ENCODE measurements at regions not wholly inside any gene's neighbourhood (a gene's known extent, or its start where the extent isn't known, plus 50 kb on each side); places are given as distances from the start of the nearest gene placed in this dataset.
A peak's percentile ranks its signal among the peaks of the same experiment; 100 is the strongest.
"Not testable (repeated sequence)": the region's sequence is repeated elsewhere in the genome, so short reads cannot be mapped to it uniquely, and the experiment has no call there.

DNA sequence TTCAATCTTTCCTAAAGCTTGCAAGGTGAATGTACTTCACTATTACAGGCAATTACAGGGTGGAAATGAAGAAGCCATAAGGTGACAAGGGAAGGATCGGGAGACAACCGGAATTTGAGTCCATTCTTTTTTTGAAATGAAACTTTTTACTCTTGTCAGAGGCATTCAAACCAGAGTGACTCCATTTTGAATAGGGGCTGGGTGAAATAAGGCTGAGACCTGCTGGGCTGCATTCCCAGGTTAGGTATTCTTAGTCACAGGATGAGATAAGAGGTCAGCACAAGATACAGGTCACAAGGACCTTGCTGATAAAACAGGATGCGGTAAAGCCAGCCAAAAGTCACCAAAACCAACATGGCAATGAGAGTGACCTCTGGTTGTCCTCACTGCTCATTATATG is 363.3 kb downstream of the TYW1 start:
- no peak for DNase-seq (ENCODE audit: low read depth)

DNA sequence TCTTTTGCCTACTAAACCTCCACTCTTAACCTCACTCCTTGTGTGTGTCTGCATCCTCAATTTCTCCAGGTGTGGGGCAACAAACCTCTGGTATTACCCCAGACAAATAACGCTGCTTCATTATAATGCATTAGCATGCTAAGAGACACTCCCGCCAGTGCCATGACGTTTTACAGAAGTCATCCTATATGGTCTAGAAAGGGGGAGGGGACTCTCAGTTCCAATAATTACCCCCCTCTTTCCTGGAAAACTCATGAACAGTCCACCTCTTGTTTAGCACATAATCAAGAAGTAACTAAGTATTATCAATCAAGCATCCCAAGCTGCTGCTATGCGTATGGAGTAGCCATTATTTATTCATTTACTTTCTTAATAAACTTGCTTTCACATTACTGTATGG is 364.5 kb downstream of the TYW1 start:
- DNase-seq (ENCODE audit: low read depth) = no peak

DNA sequence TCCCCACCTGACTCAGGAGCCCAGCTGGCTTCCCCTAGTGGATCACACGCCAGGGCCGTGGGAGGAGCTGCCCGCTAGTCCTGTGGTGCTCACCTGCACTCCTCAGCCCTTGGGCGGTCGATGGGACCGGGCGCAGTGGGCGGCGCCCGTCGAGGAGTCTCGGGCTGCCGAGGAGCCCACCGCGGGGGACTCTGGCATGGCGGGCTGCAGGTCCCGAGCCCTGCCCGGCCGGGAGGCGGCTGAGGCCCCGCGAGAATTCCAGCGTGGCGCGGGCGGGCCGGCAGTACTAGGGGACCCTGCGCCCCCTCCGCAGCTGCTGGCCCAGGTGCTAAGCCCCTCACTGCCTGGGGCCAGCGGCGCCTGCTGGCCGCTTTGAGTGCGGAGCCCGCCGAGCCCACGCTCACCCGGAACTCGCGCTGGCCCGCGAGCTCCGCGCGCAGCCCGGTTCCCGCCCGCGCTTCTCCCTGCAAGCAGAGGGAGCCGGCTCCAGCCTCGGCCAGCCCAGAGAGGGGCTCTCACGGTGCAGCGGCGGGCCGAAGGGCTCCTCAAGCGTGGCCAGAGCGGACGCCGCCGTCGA is 367.9 kb downstream of the TYW1 start:
- no peak for DNase-seq (ENCODE audit: low read depth)

DNA sequence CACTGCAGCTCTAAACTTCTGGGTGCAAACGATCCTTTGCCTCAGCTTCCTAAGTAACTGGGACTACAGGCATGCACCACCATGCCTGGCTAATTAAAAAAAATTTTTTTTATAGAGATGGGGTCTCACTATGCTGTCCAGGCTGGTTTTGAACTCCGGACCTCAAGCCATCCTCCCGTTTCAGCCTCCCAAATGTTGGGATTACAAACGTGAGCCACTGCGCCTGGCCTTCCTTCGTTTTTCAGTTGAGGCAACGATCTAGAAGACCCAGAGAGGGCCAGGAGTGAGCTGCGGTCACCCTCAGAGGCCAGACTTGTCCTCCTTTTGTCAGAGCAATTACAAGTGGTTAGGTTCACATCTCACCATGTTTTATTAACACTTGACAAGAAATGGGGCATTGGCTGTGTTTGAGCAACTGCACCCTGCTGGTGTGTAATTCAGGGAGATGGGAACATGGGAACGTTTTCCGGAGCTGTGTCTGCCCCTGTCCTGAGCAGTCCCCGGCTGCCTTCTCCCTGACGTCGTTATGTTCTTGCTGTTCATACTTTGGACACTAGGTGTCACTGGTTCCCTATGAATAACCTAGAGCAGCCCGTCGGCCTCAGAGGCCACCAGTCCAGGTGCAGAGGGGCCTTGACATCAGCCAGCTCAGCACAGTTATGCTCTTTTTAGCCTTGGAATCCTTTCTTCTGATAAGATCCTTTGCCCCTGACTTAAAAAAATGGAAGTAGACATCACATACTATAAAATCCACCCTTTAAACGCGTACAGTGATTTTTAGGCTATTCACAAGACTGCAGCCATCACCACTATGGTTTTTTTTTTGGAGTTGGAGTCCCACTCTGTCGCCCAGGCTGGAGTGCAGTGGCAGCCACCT is 375.0 kb downstream of the TYW1 start:
- DNase-seq (ENCODE audit: low read depth) = peak; percentile 72

DNA sequence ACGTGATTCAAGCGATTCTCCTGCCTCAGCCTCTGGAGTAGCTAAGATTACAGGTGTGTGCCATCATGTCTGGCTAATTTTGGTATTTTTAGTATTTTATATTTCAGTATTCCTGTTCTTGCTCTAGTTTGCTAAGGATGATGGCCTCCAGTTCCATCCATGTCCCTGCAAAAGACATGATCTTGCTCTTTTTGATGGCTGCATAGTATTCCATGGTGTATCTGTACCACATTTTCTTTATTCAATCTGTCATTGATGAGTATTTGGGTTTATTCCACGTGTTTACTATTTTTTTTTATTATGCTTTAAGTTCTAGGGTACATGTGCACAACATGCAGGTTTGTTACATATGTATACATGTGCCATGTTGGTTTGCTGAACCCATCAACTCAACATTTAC is 376.8 kb downstream of the TYW1 start:
- not testable (repeated sequence) for DNase-seq (ENCODE audit: low read depth)

DNA sequence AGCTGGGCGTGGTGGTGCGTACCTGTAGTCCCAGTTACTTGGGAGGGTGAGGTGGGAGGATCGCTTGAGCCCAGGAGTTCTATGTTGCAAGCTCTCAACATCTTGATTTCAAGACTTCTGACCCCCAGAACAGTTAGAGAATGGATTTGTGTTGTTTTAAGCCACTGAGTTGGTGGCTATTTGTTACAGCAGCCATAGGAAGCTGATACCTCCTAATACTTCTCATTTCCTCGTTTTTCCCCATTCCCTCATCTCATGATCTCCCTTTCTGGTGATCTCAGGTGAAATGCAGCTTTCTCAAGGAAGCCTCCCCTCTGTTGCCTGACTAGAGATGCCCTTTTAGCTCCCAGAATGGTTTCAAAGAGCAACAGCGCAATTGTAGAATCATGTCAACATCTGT is 378.8 kb downstream of the TYW1 start:
- no peak for DNase-seq (ENCODE audit: low read depth)

DNA sequence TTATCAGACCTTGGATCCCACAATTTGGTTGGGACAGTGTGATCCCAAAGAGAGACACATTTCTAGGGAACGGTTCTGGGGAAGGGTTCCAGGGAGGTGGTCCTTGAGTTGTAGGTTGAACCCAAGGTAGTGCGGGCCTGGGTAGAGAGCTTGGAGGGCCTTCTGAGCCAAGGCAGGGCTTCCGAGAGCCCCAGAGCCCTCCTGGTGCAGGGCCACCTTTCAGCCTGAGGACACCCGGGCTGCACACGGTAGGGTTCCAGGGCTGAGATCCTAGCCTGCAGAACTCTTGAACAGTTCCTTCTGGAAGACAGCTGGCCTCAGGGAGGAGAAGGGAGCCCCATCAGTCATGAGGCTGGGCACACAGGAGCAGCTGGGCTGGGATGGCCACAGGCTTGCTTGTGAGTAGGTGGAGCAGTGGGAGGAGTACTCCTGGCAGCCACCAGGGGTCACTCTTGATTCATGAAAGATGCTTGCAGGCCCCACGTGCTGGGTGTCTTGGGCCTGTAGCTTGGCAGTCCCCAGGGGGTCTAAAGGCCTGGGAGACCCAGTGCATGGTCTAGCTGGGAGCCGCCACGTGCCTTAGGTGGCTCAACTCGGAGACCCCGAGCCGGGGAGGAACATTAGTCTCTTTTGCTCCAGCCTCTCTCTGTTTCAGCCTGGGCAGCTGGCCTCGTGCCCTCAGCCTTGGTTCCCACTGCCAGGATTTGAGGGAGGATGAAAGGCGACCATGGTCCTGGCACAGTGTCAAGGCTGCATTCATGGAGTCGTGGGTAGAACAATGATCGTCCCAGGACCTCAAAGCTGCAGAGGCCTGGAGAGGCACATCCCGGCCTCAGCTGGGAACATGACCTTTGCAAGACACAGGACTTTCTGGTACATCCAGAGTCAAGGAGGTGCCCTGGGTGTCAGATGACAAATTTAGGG is 381.6 kb downstream of the TYW1 start:
- peak; percentile 58 for DNase-seq (ENCODE audit: low read depth)

DNA sequence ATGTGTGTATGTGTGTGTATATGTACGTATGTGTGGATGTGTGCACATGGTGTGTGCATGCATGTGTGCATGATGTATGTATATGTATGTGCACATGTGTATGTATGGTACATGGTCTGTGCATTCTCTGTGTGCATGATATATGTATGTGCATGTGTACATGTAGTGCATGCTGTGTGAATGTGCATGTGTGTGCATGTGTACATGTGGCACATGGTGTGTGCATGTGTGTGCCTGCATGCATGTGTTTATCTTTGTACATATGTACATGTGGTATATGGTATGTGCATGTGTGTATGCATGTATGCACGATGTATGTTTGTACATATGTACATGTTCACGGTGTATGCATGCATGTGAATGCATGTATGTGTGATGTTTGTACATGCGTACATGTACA is 383.7 kb downstream of the TYW1 start:
- DNase-seq (ENCODE audit: low read depth) = no peak

DNA sequence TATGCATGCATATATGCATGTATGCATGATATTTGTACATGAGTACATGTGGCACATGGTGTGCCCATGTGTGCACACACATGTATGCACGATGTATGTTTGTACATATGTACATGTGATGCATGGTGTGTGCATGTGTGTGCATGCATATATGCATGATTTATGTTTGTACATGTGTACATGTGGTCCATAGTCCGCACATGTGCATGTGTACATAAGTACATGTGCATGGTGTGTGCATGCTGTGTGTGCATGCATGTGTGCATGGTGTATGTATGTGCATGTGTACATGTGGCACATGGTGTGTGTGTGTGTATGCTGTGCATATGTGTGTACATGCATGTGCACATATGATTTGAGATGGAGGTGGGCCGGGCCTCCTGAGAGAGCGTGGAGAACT is 384.2 kb downstream of the TYW1 start:
- DNase-seq (ENCODE audit: low read depth) = no peak

DNA sequence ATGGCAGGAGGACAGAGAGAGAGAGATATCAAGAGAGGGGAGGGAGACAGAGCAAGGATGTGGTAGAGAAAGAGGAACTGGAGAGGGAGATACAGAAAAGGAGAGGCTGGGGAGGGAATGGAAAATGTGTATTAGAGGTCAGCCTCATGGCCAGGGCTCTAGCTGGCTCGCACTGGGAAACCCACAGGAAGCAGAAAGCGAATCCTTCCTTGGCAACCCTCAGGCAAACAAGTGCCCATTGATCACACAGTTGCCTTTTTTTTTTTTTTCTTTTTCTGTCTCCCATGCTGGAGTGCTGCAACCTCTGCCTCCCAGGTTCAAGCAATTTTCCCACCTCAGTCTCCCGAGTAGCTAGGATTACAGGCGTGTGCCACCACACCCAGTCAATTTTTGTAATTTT is 391.2 kb downstream of the TYW1 start:
- no peak for DNase-seq (ENCODE audit: low read depth)

DNA sequence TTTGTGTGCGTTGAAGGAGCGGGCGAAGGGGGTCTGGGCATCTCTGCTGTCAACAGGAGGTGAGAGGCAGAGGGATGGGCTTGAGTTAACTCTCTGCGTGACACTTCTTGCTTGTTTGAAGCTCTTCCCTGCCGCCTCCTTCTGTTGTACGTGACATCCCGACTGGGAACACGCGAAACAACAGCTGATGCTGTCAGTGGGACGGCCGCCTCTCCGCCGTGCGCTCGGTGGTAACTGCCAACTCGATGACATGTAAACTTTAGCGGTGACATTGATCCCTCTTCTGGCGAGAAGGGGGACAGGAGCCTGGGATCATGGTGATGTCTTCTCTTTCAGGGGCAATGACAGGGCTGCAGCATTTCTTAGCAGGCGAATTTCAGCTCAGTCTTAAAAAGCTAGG is 394.5 kb downstream of the TYW1 start:
- DNase-seq (ENCODE audit: low read depth) = no peak

DNA sequence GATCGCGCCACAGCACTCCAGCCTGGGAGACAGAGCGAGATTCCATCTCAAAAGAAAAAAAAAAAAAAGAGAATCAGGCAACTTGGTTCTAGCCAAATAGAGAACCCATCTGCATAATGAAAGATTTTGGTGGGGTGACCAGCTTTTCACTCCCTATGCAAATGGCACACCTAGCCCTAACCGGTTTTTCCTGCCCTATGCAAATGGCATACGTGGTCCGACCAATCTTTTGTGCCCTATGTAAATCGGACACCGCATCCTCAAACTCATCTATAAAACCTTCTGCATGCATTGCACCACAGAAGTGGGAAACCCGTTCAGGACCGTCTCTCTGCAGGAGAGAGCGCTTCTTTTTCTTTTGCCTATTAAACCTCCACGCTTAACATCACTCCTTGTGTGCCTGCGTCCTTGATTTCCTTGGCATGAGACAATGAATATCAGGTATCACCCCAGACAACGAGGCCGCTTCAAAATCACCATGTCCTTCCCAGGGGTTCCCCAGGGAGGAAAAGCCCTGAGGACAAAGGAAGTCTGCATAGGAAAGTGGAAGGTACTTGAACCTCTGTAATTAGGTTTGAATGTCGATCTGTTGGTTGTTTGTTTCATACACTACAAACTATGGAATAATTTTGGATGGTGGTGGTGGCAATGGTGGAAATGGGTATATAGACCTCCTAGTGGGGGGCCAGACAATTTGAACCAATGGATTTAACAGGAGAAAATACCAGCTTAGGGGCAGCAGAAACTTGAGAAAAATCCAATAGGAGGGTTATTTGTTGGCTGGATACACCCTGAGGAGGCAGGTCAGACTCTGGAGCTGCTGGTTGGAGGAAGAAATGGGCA is 396.2 kb downstream of the TYW1 start:
- DNase-seq (ENCODE audit: low read depth) = no peak

DNA sequence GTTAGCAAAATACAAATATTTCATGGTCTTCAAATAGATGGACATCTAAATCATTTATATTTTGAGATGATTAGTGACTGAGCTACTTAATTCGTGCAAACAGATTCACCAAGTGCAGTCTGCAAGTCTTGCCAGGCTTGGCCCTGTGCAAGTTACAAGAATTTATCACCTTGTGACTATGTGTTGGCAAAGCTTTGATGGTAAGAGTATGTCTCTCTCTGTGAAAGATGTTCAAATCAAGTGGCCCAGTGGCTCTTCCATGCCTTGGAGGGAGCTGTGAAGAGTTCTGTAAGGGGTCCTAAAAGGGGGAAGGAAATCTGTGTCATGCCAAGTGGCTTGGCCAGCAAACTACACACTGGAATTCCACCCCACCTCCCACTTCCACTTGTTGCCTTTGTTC is 397.3 kb downstream of the TYW1 start:
- no peak for DNase-seq (ENCODE audit: low read depth)

DNA sequence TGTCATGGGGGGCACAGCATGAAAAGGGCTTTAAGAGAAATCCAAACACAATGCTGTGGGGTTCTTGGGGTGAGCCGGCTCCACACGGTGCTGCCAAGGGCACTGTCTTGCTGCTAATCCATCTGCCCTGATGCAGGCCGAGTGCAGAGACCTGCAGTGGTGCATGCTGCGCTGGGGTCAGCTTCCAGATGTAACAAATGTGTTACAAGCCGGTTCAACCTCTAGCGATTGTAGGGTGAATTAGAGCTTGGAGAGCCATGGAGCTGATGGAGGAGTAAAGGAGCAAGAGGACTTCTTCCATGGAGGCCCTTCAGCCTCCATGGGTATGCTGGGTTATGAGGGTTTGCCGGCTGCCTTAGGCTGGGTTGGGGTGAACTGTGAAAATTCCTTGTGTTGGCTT is 402.3 kb downstream of the TYW1 start:
- DNase-seq (ENCODE audit: low read depth) = no peak

DNA sequence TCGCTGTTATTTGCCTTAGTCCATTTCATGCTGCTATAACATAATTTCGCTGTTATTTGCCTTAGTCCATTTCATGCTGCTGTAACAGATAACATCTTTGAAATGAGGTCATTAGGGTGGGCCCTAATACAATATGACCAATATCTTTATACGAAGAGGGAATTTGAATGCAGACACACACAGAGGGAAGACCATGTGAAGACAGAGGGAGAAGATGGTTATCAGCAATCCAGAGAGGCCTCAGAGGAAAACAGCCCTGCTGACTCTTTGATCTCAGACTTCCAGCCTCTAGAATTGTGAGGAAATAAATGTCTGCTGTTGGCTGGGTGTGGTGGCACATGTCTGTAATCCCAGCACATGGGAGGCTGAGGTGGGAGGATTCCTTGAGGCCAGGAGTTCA is 404.9 kb downstream of the TYW1 start:
- no peak for DNase-seq (ENCODE audit: low read depth)

DNA sequence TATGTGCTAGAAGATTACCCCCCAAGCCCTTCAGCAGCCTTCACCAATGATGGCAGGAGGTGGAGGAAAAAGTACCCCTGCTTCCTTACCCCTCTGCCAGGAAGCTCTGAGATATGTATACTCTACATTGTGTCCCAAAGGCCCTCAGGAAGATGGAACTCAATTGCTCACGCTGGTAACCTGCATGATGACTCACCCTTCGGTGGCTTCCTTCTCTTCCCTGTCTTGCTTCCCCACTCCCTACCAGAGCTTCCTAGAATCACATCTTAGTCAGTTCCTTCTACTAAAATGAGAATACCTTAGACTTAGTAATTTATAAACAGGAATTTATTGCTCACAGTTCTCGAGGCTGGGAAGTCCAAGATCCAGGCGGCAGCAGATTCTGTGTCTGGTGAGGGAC is 405.6 kb downstream of the TYW1 start:
- DNase-seq (ENCODE audit: low read depth) = peak; percentile 9

DNA sequence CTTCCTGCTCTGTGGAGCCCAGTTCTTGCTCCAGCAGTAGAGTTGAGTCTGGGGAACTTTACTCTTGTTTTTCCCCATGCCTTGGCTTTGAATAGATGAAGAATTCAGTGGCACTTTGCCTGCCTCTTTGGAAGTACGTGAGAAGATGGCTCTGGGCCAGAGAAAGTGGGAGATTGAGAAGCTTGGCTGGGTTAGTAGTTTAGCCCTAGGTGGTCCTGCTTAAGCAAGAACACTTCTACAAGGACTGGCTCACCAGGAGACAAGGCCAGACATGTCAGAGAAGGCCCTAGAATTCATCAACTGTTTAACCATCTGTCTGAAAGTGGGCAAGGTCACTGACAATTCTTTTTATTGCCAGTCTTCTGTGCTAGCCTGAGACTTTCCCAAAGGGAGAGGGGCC is 410.3 kb downstream of the TYW1 start:
- no peak for DNase-seq (ENCODE audit: low read depth)

DNA sequence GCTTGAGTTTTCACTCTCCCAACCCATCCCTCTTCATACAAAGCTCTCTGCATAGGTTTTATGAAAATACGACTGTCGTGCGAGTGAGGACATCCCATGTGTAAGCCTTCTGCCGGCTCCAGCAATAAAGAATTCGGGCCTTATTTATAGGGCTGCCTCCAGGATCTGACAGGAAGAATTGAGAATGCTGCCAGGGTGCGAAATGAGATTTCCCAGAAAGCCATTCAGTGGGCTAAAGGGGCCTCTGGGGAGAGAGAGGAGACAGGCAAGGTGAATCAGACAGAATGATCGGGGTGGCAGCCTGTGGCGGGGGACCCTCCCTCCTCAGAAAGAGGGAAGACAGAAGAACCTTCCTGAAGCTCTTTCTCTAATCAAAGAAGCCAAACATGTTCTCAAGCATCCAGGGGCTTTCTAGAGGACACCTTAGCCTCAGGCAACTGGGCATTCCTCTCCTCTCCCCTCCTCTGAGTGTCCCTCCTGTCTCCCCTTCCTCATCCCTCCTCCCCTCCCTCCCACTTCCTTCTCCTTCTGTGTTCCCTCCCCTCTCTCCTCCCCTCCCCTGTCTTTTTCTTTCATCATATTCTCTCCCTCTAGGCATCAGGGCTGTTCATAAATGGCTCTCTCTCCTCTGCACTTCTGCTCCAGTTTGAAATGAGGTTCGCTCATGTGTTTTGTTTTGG is 410.9 kb downstream of the TYW1 start:
- no peak for DNase-seq (ENCODE audit: low read depth)

DNA sequence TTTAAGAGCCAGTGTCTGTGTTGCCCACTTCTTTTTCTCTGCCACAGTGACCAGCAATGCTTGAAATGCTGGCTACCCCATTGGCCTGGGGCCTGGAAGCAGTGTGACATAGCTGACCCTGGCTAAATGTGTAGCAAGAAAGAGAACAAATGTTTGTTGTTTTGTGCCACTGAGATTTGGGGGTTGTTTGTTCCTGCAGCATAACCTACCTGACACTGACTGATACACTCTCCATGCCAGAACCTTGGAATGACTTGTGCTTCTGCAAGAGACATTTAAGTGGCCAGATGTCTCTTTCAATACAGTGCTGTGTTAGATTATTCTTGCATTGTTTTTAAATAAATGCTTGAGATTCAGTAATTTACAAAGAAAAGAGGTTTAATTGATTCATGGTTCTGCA is 411.5 kb downstream of the TYW1 start:
- DNase-seq (ENCODE audit: low read depth) = no peak

DNA sequence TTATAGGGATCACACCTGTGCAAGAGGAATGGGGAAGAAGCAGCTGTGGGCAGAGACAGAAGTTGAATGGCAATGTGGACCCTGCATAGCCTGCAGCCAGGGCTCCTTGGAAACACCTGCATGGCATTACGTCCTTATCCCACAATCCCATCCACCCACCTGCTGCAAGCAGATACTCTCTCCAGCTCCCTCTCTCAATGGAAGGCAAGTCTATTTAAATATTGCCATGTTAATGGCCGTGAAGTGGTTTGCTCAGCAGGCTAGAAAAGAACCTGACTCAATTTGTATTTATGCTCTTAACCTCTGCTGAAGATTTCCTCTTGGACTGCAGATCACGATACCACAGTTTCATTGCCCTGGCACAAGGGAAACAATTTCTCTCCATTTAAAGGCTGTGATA is 417.0 kb downstream of the TYW1 start:
- DNase-seq (ENCODE audit: low read depth) = no peak

DNA sequence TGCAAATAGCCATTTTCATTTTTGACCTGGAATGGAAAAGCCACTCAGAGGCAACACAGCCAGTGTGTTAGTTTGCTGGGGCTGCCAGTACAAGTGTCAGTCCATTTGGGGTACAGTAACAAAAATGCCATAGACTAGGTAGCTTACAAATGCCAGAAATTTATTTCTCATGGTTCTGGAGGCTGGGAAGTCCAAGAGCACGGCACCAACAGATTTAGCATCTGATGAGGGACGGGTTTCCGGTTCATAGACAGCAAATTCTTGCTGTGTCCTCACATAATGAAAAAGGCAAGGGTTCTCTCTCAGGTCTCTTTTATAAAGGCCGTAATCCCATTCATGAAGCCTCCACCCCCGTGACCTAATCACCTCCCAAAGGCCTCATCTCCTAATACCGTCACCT is 418.2 kb downstream of the TYW1 start:
- no peak for DNase-seq (ENCODE audit: low read depth)

Data from ELR (cell line).